Breast epithelium (tissue), 3 donors: ENCODE measurements at regions not wholly inside any gene's neighbourhood (a gene's known extent, or its start where the extent isn't known, plus 50 kb on each side); places are given as distances from the start of the nearest gene placed in this dataset.

ENCODE experiments used
- POLR2A ChIP-seq: fragments of 450-650 bp; IDR thresholded peaks from one replicate; pipeline ENCODE4 v1.6.1; 2016; ENCODE audit warnings: antibody characterized with exemption, mild to moderate bottlenecking, moderate library complexity
- TF ChIP-seq, protein P1 (sequence below), 3 donors: fragments of 450-650 bp; IDR thresholded peaks; one replicate each; pipeline ENCODE4 v1.5.1; 2016 to 2017; ENCODE audit warnings: antibody characterized with exemption in 3 of 3, mild to moderate bottlenecking in 3 of 3, moderate library complexity in 3 of 3

DNA sequence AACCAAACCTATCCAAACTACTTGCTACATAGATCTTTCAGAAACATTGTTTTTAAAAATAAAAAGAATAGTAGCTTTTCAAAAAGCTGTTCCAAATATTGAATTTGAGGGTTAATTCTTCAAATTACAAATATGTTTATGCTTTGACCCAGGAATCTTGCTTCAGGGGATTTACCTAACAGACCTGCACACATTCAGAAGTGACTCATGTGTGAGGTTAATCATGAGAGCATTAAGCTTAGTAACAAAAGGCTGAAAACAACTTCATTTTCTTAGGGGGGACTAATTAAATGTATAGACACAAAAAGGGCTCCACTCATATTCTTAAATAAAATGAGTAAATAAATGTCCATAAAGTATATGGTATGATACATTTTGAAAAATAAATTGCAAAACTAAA is 672.4 kb upstream of the FLRT2 start:
- no peak for TF ChIP-seq POLR2A
- TF ChIP-seq, protein P1, sequence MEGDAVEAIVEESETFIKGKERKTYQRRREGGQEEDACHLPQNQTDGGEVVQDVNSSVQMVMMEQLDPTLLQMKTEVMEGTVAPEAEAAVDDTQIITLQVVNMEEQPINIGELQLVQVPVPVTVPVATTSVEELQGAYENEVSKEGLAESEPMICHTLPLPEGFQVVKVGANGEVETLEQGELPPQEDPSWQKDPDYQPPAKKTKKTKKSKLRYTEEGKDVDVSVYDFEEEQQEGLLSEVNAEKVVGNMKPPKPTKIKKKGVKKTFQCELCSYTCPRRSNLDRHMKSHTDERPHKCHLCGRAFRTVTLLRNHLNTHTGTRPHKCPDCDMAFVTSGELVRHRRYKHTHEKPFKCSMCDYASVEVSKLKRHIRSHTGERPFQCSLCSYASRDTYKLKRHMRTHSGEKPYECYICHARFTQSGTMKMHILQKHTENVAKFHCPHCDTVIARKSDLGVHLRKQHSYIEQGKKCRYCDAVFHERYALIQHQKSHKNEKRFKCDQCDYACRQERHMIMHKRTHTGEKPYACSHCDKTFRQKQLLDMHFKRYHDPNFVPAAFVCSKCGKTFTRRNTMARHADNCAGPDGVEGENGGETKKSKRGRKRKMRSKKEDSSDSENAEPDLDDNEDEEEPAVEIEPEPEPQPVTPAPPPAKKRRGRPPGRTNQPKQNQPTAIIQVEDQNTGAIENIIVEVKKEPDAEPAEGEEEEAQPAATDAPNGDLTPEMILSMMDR (IDR thresholded peaks at IDR 0.05), result no peak
